NCI-H128 (cell line): ENCODE measurements at regions not wholly inside any gene's neighbourhood (a gene's known extent, or its start where the extent isn't known, plus 50 kb on each side); places are given as distances from the start of the nearest gene placed in this dataset.

Experiments used
- DNase-seq: peaks from one replicate; lab custom pipeline; 2025; ENCODE audit not compliant: unreplicated experiment; lab: John Stamatoyannopoulos, UW

DNA sequence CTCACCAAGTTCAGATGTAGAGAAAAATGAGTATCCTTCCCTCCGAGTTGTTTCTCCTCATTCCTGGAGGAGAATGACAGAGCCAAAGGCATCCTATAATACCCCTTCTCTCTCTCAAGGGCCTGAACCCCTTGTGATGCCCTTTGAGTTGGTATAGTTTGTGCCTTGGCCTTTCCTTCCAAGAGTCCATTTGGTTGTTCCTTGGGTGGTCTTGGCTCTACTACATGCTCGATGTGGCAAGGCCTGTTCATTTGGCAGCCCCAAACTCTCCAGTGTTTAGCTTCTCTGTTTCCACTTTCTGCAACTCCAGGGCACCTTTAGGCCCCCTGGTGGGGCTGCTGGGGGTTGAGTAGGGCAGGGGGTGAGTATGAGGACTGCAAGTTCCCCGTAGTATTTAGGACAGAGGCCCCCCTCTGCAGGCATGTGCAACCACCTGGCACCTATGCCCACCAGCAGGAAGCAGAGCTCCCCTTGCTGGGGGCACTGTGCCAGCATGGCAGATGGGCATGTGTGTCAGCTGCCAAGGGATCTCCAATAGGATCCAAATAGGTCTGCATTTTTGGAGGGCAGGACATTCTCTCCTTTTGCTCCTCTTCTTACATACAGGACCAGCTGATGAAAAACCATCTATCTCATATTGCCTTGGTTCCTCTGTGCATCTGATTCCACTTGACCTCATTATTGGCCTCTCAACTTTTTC, 217.2 kb upstream of the CADM1 start:
- DNase-seq: no peak

DNA sequence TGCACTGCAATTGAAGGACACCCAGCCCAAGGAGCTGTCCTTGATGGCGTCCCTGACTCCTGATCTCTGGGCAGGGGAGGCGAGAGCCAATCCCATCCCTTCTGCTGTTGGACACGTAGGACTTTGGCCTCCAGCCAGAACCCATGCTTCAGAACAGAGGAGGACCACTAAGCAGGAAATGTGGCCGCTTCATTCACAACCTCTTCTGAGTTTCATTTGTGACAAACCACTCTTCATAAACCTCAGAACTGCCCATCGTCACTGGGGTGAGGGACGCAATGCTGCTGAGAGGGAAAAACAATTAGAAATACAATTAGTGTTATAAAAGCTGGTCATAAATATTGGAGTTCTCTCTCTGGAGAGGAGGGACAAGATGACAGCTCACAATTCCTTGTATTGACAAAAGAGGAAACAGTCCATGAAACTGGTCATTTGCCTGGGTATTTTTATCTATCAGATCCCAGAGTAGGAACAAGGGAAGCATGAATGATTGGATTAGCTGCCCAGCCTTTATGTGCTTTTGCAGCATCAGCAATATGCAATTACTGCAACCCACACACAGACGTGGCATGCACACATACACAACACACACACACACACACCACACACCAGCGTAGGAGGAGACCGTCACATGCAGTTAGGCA, 216.5 kb upstream of the CADM1 start:
- no peak for DNase-seq

DNA sequence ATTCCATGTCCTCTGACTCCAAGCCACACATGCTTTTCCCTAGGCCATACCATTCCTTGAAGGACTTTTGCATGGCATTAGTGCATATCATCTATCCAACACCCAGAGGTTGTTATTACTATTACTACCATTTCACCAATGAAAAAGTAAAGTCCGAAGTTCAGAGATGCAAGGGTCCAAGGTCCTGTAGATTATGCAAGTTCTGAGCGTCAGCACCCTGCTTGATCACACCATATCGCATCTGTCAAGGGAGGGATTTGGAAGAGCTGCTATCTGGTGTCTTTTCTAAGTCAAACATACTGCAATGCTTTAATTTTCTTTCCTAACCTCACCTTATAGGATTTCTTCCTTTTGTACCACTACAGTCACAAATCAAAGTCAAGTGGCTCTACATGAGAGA, 214.7 kb upstream of the CADM1 start:
- no peak for DNase-seq

DNA sequence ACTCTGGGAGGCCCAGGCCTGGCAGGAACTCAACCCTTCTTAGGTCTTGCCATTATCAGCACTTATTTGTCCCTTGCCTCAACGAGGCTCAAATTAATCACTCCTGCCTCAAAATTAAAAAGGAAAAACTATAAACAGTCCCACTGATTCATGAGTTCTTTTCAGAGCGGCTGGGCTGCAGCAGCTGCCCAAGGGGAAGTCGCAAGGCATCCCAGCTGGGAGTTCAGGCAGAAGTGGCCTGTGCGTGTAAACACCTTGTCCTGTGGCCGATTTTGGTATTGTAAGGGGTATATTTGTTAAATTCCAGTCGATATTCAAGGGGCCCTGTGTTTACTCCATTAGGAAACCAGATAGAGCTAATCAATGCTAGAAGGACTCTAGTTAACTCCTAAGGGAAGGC, 213.9 kb upstream of the CADM1 start:
- DNase-seq: no peak

DNA sequence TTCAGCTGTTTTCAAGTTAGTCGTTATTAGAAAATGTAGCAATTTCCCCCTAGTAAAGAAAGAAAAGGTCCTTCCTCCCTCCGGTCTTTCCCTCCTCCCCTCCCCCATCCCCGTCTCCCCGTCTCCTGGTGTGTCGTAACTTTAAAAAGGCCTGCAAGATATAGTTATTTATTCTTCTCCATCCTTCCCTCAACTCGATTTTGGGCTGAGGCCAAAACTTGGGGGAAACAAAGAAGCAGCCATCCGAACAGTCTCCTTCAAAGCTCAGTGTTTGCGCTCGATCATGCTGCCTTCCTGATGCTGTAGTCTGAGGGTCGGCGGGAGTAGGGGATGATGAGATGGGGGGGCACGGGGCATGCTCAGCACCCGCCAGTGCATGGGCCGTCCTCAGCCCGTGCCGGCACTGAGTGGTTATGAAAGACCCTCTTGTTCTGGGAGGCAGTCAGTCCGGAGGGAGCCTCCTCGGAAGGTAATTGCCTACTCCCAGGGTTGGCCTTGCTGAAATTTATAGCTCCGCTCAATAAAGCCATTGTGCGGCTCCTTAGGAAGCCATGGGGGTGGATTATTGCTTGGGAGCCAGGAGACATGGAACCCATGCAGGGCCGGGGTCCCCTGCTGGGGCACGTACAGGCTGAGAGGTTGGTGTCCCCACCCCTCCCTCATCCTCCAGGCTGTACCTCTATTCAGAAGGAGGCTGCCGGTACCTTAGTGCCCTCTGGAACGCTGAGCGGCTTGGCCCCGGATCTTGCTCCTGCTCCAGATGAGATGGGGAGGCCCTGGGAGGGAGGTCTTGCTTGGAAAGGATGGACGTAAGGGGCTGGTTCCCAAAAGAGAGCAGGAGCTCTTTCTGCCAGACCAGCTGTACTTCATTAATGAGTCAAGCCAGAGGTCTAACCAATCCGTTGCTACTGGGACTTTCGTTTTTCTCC, 212.7 kb upstream of the CADM1 start:
- no peak for DNase-seq

DNA sequence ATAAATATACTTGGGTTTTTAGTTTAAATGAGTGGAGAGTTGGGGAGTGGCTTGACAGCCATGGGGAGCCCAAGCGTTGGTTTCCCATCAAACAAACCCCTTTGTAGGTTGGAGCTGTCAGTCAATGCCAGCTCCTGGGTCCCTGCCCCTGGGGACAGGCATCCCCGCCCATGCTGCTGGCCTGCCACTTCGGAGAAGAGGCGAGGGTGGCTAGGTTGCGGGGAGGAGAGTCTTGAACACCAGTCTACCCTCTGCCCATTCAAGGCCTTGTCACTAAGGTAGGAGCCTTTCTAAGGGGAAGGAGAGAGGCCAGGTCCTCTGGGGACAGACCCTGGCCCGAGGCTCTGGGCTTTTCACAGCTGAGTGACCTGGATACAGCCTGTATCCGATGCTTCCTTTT, 211.9 kb upstream of the CADM1 start:
- no peak for DNase-seq

DNA sequence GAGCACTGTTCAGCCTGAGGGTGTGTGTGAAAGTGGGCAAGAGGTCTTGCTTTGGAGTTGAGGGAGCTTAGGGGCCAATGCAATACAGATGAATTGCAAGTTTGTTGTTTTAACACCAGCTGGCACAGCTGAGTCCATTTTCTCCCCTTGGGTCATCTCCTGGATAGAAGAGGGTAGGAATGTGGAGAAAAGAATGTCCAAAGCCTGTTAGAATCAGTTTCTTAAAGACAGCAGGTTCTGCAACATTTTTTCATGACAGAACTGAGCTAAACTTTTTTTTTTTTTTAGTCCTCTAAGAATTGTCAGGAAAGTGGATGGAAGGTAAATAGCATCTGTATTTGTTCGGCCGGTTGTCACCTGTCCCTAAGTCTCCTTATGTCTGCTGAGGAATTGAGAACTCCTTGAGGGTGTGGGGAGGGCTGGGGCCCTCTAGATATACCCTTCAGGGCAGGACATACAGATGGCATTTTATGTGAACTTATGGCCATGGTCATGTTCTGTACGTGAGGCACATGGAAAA, 211.1 kb upstream of the CADM1 start:
- DNase-seq: no peak

DNA sequence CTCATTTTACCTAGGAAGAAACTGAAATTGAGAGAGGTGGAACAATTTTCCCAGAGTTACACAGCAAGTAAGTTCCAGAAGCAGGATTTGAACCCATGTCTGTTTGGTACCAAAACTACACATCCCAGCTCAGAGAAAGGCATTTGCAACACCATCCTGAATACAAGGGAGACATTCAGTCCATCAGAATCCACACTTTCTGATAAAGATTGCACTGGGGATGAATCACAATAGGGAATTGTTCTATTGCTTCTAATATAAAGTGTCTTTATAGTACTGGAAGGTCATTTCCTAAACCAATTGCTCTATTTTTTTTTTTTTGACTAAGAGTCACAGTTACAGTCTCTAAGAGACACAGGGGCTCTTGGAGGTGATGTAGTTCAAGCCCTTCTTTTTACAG, 208.1 kb upstream of the CADM1 start:
- no peak for DNase-seq

DNA sequence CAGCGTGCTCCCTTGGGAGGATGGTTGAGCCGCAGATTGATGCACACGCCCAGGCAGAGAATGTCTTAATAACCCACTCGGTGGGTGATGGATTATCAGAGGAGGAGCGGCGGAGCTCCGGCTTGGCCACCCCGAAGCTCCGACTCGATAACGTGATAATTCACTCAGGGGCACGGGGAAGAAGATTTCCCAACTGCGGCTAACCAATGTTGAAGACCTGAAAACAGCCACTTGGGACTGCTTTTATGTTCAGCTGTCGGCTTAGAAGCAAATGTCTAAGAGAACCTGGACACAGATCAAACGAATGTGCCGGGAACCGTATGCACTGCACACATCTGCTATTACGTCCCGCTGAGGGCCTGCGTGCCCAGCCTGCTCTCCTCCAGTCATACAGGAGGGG, 206.8 kb upstream of the CADM1 start:
- DNase-seq: no peak

DNA sequence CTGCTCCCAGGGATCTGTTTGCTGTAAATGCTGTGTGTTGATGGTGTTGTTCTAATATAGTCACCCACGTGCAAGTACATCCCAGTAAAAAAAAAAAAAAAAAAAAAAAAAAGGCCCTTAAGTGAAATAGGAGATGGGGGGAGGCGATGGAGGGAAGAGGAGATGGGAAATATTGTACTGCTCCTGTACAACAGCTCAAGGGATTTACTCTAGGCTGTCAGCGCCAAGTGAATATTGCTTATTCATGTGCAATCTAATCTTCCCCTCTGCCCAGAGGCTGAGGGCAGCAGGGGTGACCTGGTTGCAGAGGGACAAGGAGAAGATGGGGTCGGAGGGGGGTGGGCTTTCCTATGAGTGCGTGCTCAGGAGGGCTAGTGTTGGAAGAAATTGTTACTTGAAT, 206.2 kb upstream of the CADM1 start:
- DNase-seq: no peak

DNA sequence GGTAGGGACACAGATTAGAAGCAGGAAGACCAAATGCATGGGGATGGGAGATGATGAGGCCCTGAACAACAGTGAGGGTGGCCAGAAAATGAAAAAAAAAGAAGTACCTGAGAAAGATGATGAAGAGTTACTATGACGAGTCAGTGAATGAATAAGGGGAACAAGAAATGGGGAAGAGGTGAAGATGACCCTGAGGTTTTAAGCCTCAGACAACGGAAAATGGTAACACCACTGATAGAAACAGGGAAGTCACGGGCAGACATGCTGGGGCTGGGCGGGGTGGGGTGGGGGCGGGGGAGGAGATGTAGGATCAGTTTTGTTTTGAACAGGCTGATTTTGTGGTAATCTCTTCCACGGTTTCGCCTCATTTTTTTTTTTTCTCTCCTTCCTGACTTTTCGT, 205.1 kb upstream of the CADM1 start:
- DNase-seq: no peak

DNA sequence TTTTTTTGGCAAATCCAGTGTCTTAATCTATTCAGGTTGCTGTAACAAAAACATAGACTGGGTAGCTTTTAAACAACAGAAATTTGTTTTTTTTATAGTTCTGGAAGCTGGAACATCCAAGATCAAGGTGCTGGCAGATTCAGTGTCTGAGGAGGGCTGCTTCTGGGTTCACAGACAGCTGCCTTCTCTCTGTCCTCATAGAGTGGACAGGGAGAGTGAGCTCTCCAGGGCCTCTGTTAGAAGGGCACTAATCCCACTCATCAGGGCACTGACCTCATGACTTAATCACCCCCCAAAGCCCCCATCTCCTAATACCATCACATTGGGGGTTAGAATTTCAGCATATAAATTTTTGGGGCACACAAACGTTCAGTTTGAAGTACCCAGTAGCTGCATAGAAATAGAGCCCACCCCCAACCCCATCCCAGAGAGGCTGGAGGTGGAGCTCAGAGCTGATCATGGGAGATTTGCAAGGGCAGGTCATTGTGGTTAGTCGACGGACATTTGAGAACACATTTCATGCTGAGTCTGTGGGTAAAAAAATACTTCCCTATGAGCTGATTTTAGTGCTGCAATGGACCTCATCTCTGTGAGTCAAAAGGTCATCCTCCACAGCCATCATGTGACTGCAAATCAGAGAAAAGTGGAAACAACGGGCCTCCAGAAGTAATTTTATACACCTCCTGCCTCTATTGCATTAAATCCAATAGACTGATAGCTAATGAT, 203.1 kb upstream of the CADM1 start:
- DNase-seq: no peak

DNA sequence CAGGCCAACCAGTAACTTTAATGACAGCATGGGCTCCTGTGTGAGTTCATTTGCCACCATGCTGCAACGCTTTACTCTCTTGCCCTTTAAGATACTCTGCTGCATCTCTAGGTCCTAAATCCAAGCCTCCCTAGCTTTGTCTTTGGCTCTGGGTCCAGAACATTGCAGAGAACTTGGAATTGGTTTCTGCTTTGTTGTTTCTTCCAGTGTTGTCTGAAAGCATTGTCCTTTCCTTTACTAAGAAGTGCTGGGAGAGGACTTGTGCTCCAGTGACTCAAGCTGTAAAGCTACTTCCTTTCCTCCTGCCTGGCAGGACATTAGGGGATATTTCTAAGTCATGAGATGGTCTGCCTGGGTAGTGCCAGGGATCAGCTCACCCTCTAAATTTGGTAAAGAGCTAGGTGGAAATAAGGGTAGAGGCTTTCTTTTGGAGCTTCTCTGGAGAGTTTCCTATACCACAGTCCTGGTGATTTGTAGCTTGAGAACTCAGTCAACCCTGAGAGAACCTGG, 202.5 kb upstream of the CADM1 start:
- DNase-seq: no peak

DNA sequence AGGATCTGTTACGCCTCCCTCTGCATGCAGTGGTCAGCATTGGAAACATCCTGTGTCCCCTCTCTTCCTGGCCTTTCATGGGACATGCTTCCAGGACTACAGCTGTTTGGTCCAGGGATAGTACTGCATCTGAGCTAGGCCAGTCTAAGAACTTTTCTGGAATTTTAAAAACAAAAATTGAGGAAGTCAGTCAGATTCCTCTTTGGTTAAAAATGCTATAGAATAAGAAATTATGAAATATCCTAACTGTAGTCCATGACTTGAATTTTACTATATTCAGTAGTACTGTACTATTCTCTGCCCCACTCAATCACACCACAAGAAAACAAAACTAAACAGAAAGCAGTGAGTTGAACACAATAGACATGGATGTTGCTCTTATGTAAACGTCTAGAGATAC, 201.0 kb upstream of the CADM1 start:
- DNase-seq: no peak

DNA sequence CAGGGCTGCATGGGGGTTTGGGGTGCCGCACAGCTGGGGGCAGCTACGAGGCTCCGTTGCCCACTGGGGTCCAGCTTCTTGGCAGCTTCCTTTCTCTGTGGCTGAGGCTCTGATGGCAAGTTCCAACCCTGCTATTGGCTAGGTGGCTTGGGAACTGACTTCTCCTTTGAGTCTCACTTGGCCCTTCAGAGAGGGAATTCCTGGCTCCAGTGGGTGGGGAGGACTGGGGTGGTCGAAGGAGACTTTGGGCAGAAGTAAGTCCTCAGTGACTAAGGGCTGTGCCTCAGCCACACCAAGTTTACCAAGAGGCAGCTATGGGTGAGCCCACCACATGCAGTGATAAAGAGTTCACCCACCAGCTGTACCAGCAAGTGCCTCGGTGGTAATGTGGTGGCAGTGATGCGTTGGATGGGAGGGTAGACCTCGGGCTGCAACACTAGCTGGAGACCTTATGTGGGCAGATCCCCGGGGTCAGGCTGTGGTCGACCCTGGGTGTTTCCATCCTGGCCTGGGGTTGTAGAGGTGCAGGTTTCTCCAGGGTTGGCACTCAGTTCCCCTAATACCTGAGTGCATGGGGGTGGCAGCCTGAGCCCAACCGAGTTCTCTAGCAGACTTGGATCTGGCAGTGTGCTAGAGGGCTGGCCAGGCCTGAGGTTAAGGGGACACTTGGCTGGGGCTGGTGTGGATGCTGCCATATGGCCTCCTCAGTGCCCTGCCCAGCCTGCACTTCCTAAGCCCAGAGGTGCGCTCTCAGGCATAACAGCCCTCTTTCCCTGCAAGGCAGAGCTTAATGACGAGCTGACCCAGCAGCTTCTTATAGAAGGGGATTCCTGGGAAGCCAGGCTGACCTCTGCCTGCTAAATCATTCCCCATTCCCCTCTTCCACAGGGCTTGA, 197.0 kb upstream of the CADM1 start:
- DNase-seq: no peak

DNA sequence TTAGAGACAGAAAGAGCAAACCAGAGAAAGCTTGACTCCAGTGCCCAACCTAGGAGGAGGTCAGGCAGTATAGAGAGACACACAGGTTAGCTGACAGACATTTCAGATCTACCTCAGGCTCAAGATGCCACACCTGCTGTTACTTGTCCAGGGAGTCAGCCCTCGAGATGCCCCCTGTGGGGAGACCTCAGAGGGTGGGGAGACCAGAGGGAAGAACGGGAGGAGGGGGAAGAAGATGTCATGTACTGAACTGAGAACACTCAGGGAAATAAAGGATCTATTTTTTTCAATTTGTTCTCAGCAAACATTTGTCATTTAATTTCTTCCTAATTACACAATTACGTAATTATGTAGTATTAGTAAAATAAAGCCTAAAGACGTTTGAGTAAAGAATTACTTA, 196.3 kb upstream of the CADM1 start:
- no peak for DNase-seq

DNA sequence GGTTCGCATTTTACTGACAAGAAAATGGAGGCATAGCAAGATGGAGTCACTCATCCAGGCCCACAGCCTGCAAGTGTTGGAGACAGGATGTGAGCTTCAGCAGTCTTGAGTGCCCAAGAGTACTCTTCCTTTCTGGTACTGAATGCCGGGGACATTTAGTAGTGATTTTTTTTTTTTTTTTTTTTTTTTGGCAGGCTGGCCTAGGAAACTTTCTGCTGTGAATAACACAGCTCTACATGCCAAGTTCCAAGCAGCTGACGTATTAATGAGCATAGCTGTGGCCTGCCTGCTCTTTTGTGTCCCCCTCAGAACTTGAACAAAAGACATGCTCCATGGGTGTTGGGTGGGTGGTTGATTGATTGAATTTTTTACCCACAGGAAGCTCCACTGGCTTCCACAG, 195.5 kb upstream of the CADM1 start:
- no peak for DNase-seq

DNA sequence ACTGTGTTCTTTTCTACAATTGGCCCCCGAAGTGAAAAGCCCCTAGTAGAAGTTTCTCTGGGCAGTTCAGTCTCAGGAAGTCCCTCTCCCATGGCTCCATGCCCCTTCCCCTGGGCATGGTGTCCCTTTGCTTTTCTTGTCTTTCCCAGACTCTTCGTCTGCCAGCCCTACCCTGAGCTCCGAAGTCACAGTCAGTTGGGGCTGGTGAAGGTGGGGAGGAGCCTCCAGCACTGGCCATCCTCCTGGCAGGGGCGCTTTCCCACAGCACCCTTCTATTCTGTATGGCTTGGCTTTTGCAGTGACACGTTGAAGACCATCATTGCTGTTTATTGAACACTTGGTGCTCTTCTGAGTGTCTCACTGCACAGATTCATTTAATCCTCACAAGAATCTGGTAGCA, 195.1 kb upstream of the CADM1 start:
- no peak for DNase-seq

DNA sequence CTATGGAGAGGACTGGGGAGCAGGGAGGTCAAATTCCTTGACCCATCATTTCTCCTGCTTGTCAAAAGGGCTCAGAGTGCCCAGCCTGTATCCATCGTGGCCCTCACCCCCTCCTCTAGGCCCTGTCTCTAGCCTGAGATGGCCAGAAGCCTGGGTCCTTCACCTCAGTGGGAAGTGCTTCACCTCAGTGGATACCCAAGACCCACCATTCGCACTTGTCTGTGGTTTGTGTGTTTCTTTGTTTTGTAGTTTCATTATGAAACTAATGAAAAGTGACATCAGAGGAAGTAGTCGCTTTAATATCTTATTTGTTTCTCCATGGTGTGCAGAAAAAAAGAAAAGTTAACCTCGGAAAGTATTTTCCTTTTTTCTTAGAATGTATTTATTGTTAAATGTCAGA, 194.0 kb upstream of the CADM1 start:
- DNase-seq: no peak

DNA sequence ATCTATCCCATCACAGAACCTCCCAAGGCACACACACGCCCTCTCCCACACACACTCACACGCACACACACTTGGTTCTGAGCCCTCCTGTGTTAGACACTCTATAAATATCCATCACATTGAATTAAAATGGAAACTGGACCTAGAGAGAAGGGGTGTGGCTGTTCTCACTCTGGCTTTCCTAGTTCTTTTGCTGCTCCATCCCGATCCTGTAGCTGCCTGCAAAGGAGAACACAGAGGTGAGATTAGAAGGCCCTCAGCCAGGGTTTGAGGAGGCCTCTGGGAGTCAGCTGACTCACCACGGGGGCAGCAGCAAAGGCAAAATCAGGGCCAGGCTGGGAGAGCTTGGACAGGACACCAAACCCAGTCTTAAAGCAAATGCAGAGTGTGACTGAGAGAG, 192.3 kb upstream of the CADM1 start:
- DNase-seq: no peak
